K562 (cell line): ENCODE measurements at regions not wholly inside any gene's neighbourhood (a gene's known extent, or its start where the extent isn't known, plus 50 kb on each side); places are given as distances from the start of the nearest gene placed in this dataset.

Source experiments
- ATAC-seq: fragments of 200-7000 bp; cut with Tn5 transposase; 3 replicates; pipeline ENCODE4 v1.9.1; 2020; ENCODE audit warnings: moderate library complexity
- BruUV-seq: library from RNA; stranded (reverse); fragments of 400-500 nt; replicated peaks from 2 replicates; lab custom pipeline; 2021; lab: Mats Ljungman, UMichigan
- CTCF ChIA-PET: fragments of 300-600 bp; formaldehyde crosslinking; extraction: SDS; loops from one replicate; lab custom pipeline; 2021; ENCODE audit warnings: low intra/inter-chr PET ratio; lab: Yijun Ruan, JAX
- POLR2A ChIA-PET: fragments of 300-600, 350-650 bp; sonication (Branson Sonifier 250); formaldehyde crosslinking; extraction: SDS; loops from one replicate; lab custom pipeline; 2021; ENCODE audit warnings: antibody characterized with exemption, inconsistent platforms; lab: Yijun Ruan, JAX
- DNase-seq, 4 experiments: peaks; one replicate each; pipeline versions ENCODE4 v3.0.0 to v3.0.0-alpha.2; 2011 to 2018; ENCODE audit warnings: low spot score in 3 of 4, mixed read lengths in 3 of 4; ENCODE audit errors: extremely low read depth in 1 of 4
- FAIRE-seq: peaks from 2 replicates; lab custom pipeline; 2011; peaks lifted over from hg19 to GRCh38; lab: Jason Lieb, UNC
- H2AFZ ChIP-seq: 2 replicates; pipeline ENCODE4 v1.6.0; 2011; ENCODE audit warnings: low read depth, low read length, control low read depth, inconsistent platforms
- H3K27ac ChIP-seq: fragments of 200-600 bp; 3 replicates; pipeline ENCODE4 v1.8.0; 2011; ENCODE audit warnings: low read depth, mild to moderate bottlenecking, control low read depth, inconsistent platforms, low read length, moderate library complexity, mixed read lengths; ENCODE audit errors: extremely low read depth
- H3K27me3 ChIP-seq, 2 experiments: fragments of 300-600 bp in 1 of 2; 2 replicates in 1 of 2; 3 replicates in 1 of 2; pipeline versions ENCODE4 v1.6.0 to v1.8.0; 2011; ENCODE audit warnings: inconsistent platforms in 2 of 2, low read length in 2 of 2, mild to moderate bottlenecking in 1 of 2, mixed read lengths in 1 of 2, moderate library complexity in 1 of 2; ENCODE audit not compliant: control insufficient read depth in 2 of 2, insufficient read depth in 2 of 2
- H3K36me3 ChIP-seq: fragments of 300-600 bp; 3 replicates; pipeline ENCODE4 v1.8.0; 2011; ENCODE audit warnings: mild to moderate bottlenecking, low read length, inconsistent platforms; ENCODE audit not compliant: control insufficient read depth, insufficient read depth
- H3K4me1 ChIP-seq, 2 experiments: fragments of 200-600 bp in 1 of 2; replicated peaks in 1 of 2; 2 replicates in 1 of 2; 3 replicates in 1 of 2; pipeline versions ENCODE4 v1.5.1 to v1.8.0; 2011; ENCODE audit warnings: inconsistent platforms in 2 of 2, low read length in 2 of 2, mild to moderate bottlenecking in 1 of 2, mixed read lengths in 1 of 2, moderate library complexity in 1 of 2; ENCODE audit not compliant: control insufficient read depth in 2 of 2, insufficient read depth in 2 of 2
- H3K4me2 ChIP-seq: 2 replicates; pipeline ENCODE4 v1.6.1; 2011; ENCODE audit warnings: low read length, control low read depth, inconsistent platforms, mixed read lengths; ENCODE audit not compliant: insufficient read depth
- H3K4me3 ChIP-seq: fragments of 200-600 bp; sonication (generic), shearing (Covaris generic); 2 replicates; pipeline ENCODE4 v1.5.1; 2016; ENCODE audit warnings: control low read depth, inconsistent platforms
- H3K79me2 ChIP-seq: fragments of 200-600 bp; 3 replicates; pipeline ENCODE4 v1.8.0; 2011; ENCODE audit warnings: low read length, inconsistent platforms; ENCODE audit not compliant: control insufficient read depth, insufficient read depth
- H3K9ac ChIP-seq, 2 experiments: 2 replicates each; pipeline versions ENCODE4 v1.6.0 to v1.6.1; 2011; ENCODE audit warnings: low read depth in 2 of 2, low read length in 2 of 2, control low read depth in 1 of 2, inconsistent platforms in 1 of 2, mild to moderate bottlenecking in 1 of 2, mixed read lengths in 1 of 2; ENCODE audit not compliant: insufficient read depth in 1 of 2
- H3K9me1 ChIP-seq: one replicate; pipeline ENCODE4 v1.6.0; 2011; ENCODE audit warnings: inconsistent platforms, mild to moderate bottlenecking, low read length, moderate library complexity; ENCODE audit not compliant: control insufficient read depth, insufficient read depth
- H3K9me3 ChIP-seq: replicated peaks from 2 replicates; pipeline ENCODE4 v1.5.1; 2011; ENCODE audit warnings: low read depth, low read length, inconsistent platforms; ENCODE audit not compliant: control insufficient read depth, insufficient read depth
- H4K20me1 ChIP-seq: replicated peaks from 2 replicates; pipeline ENCODE4 v1.6.1; 2011; ENCODE audit warnings: low read length, inconsistent platforms, mixed read lengths; ENCODE audit not compliant: control insufficient read depth, insufficient read depth
- ATF4 ChIP-seq: fragments of 450-650 bp; formaldehyde crosslinking; IDR thresholded peaks from 2 replicates; pipeline ENCODE4 v1.4.0; 2022; ENCODE audit warnings: mild to moderate bottlenecking, moderate library complexity
- DPF2 ChIP-seq: fragments of 450-650 bp; IDR thresholded peaks from 2 replicates; pipeline ENCODE4 v1.6.1; 2016
- KAT8 ChIP-seq: fragments of 450-650 bp; IDR thresholded peaks from 2 replicates; pipeline ENCODE4 v1.6.1; 2016; ENCODE audit warnings: low read depth, mild to moderate bottlenecking
- KLF16 ChIP-seq: IDR thresholded peaks from 2 replicates; pipeline ENCODE4 v1.6.1; 2016; ENCODE audit warnings: antibody characterized with exemption
- MBD1 ChIP-seq: fragments of 250-450 bp; sonication (Bioruptor Pico); IDR thresholded peaks from 2 replicates; pipeline ENCODE4 v1.8.0; 2022; ENCODE audit warnings: inconsistent platforms
- ZNF41 ChIP-seq: fragments of 250-450 bp; sonication (Bioruptor Pico); conservative IDR thresholded peaks from 2 replicates; pipeline ENCODE4 v1.4.0; 2020; ENCODE audit warnings: mild to moderate bottlenecking
- ZNF551 ChIP-seq: fragments of 250-450 bp; sonication (Bioruptor Pico); IDR thresholded peaks from 2 replicates; pipeline ENCODE4 v1.5.0; 2021; ENCODE audit warnings: mild to moderate bottlenecking, moderate library complexity
- in situ Hi-C: fragments of 300-500 bp; cut with MboI; formaldehyde crosslinking; loops from 4 replicates; pipeline ENCODE4 v1.15.0; 2018; ENCODE audit warnings: inconsistent platforms, mixed read lengths
- intact Hi-C: fragments of 100-400 bp; cut with micrococcal nuclease; formaldehyde crosslinking; loops from 2 replicates; pipeline ENCODE4 v1.14.2; 2022
- TF ChIP-seq, protein P1 (sequence below): fragments of 450-650 bp; IDR thresholded peaks from 2 replicates; pipeline ENCODE4 v1.6.1; 2016; ENCODE audit warnings: low read depth, mild to moderate bottlenecking, moderate library complexity
- TF ChIP-seq, protein P2 (sequence below): fragments of 450-650 bp; IDR thresholded peaks from 2 replicates; pipeline ENCODE4 v1.7.0; 2016; ENCODE audit warnings: borderline replicate concordance
- TF ChIP-seq, protein P3 (sequence below): fragments of 450-650 bp; formaldehyde crosslinking; IDR thresholded peaks from 2 replicates; pipeline ENCODE4 v1.4.0; 2020; ENCODE audit warnings: mild to moderate bottlenecking, moderate library complexity
- TF ChIP-seq, protein P4 (sequence below), 3 experiments: IDR thresholded peaks in 2 of 3; conservative IDR thresholded peaks in 1 of 3; 2 replicates each; pipeline ENCODE4 v1.5.1; 2011 to 2012; ENCODE audit warnings: low read length in 3 of 3, mild to moderate bottlenecking in 3 of 3, control low read depth in 2 of 3, improper control_type of control experiment in 1 of 3, inconsistent platforms in 1 of 3, low read depth in 1 of 3, mixed read lengths in 1 of 3, moderate library complexity in 1 of 3; ENCODE audit not compliant: insufficient read depth in 2 of 3
- TF ChIP-seq, protein P5 (sequence below): sonication (generic); formaldehyde crosslinking; IDR thresholded peaks from 2 replicates; pipeline ENCODE4 v1.8.0; 2022; ENCODE audit warnings: missing genetic modification reagents, mild to moderate bottlenecking, borderline replicate concordance

DNA sequence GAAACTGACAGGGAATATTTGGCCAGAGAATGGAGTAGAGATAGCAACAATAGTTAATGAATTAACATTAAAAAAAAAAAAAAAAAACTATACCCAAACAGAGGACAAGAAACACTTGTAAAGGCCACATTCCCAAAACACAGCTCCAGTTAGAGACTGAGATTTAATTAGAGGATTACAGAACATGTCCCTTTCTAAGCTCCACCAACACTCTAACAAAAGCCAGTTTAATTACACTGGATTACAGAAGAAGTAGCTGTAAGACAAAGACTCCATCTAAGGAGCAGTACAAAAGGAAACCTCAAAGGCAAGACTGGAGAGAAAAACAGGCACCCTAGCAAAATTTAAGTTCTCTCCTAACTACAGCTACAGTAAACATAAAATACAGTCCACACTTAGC lies 1247.7 kb upstream of the AGA start:
- no peak overlapping the region for H2AFZ ChIP-seq
- H3K9ac ChIP-seq: no peak overlapping the region
- in situ Hi-C loops (loop anchor here (5.0 kb wide), 1 partner anchor 62 kb away; no protein-coding TSS in a partner anchor), intact Hi-C loops (no loop called here)
- ChIA-PET CTCF (no interaction called here), POLR2A (no interaction called here)
- H3K36me3 ChIP-seq: no peaks in the 10 kb centered on the region
- no peaks in the 10 kb centered on the region for H3K79me2 ChIP-seq
- H3K4me1 ChIP-seq: no peaks in the 10 kb centered on the region
- H3K27me3 ChIP-seq: no peaks in the 10 kb centered on the region
- no peaks in the 10 kb centered on the region for H3K9me1 ChIP-seq
- ATAC-seq (no peak), FAIRE-seq (no peak), DNase-seq (no peak)
- H3K9me3 ChIP-seq: no peaks in the 10 kb centered on the region; the same call in 1 of the 2 replicates
- no peak overlapping the region for H3K4me3 ChIP-seq
- no peak overlapping the region for H3K4me2 ChIP-seq
- BruUV-seq: no TSS peak
- H4K20me1 ChIP-seq: no peaks in the 10 kb centered on the region
- H3K27ac ChIP-seq: no peak overlapping the region
- TF ChIP-seq ZNF41 (CRISPR knock-in tag) (no peak), KAT8 (no peak), MBD1 (CRISPR knock-in tag) (no peak), ZNF551 (CRISPR knock-in tag) (no peak), KLF16 (no peak), ATF4 (CRISPR knock-in tag) (no peak), DPF2 (no peak)
- TF ChIP-seq, protein P1, sequence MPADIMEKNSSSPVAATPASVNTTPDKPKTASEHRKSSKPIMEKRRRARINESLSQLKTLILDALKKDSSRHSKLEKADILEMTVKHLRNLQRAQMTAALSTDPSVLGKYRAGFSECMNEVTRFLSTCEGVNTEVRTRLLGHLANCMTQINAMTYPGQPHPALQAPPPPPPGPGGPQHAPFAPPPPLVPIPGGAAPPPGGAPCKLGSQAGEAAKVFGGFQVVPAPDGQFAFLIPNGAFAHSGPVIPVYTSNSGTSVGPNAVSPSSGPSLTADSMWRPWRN: no peak
- TF ChIP-seq, protein P2, sequence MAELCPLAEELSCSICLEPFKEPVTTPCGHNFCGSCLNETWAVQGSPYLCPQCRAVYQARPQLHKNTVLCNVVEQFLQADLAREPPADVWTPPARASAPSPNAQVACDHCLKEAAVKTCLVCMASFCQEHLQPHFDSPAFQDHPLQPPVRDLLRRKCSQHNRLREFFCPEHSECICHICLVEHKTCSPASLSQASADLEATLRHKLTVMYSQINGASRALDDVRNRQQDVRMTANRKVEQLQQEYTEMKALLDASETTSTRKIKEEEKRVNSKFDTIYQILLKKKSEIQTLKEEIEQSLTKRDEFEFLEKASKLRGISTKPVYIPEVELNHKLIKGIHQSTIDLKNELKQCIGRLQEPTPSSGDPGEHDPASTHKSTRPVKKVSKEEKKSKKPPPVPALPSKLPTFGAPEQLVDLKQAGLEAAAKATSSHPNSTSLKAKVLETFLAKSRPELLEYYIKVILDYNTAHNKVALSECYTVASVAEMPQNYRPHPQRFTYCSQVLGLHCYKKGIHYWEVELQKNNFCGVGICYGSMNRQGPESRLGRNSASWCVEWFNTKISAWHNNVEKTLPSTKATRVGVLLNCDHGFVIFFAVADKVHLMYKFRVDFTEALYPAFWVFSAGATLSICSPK: no peak
- TF ChIP-seq, protein P3, sequence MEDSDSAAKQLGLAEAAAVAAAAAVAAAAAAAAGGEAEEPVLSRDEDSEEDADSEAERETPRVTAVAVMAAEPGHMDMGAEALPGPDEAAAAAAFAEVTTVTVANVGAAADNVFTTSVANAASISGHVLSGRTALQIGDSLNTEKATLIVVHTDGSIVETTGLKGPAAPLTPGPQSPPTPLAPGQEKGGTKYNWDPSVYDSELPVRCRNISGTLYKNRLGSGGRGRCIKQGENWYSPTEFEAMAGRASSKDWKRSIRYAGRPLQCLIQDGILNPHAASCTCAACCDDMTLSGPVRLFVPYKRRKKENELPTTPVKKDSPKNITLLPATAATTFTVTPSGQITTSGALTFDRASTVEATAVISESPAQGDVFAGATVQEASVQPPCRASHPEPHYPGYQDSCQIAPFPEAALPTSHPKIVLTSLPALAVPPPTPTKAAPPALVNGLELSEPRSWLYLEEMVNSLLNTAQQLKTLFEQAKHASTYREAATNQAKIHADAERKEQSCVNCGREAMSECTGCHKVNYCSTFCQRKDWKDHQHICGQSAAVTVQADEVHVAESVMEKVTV: no peak
- TF ChIP-seq, protein P4, sequence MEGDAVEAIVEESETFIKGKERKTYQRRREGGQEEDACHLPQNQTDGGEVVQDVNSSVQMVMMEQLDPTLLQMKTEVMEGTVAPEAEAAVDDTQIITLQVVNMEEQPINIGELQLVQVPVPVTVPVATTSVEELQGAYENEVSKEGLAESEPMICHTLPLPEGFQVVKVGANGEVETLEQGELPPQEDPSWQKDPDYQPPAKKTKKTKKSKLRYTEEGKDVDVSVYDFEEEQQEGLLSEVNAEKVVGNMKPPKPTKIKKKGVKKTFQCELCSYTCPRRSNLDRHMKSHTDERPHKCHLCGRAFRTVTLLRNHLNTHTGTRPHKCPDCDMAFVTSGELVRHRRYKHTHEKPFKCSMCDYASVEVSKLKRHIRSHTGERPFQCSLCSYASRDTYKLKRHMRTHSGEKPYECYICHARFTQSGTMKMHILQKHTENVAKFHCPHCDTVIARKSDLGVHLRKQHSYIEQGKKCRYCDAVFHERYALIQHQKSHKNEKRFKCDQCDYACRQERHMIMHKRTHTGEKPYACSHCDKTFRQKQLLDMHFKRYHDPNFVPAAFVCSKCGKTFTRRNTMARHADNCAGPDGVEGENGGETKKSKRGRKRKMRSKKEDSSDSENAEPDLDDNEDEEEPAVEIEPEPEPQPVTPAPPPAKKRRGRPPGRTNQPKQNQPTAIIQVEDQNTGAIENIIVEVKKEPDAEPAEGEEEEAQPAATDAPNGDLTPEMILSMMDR (IDR thresholded peaks at IDR 0.05 in 2 of 3, conservative IDR thresholded peaks at IDR 0.05 in 1 of 3; ENCODE audit: insufficient read depth in 2 of 3, low read depth in 1 of 3, low read length in 3 of 3): no peak
- TF ChIP-seq, protein P5, sequence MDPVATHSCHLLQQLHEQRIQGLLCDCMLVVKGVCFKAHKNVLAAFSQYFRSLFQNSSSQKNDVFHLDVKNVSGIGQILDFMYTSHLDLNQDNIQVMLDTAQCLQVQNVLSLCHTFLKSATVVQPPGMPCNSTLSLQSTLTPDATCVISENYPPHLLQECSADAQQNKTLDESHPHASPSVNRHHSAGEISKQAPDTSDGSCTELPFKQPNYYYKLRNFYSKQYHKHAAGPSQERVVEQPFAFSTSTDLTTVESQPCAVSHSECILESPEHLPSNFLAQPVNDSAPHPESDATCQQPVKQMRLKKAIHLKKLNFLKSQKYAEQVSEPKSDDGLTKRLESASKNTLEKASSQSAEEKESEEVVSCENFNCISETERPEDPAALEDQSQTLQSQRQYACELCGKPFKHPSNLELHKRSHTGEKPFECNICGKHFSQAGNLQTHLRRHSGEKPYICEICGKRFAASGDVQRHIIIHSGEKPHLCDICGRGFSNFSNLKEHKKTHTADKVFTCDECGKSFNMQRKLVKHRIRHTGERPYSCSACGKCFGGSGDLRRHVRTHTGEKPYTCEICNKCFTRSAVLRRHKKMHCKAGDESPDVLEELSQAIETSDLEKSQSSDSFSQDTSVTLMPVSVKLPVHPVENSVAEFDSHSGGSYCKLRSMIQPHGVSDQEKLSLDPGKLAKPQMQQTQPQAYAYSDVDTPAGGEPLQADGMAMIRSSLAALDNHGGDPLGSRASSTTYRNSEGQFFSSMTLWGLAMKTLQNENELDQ: no peak
